Left colon (tissue), 2 donors: ENCODE measurements at regions not wholly inside any gene's neighbourhood (a gene's known extent, or its start where the extent isn't known, plus 50 kb on each side); places are given as distances from the start of the nearest gene placed in this dataset.

Source experiments
- ATAC-seq: fragments of 200-7000 bp; cut with Tn5 transposase; one replicate; pipeline ENCODE4 v1.9.1; 2020; ENCODE audit warnings: mild to moderate bottlenecking, moderate library complexity
- DNase-seq, 2 donors: peaks; one replicate each; pipeline ENCODE4 v3.0.0-alpha.2; 2020
- intact Hi-C, 2 donors: fragments of 100-400 bp; cut with DNase I in 1 of 2; cut with micrococcal nuclease in 1 of 2; formaldehyde crosslinking; loops; one replicate each; pipeline versions ENCODE4 v1.11.2 to v1.14.0; 2022; cut with DNase I, micrococcal nuclease
- donor health status: DM: no; HTN: no; CAD: no.
- donor health status: DM: yes; HTN: yes; CAD: no.

DNA sequence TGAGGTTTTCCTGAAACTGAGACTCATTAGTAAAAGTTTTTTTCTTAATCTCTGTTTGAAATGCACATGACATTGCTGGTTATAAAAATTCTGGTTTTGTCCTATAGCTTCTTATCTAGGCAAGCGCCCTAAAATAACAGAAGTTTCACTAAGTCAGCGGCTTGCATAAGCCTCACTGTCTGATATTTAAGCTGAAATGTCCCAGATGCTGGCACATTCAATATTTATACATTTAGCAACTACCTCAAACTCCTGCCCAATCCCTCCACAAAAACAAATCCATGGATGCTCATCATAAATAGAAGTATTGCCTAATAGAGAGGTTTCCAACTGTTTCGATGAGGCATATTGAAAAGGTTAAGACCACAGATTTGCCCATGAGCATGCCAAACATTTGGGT lies 83.1 kb upstream of the EGR2 start:
- intact Hi-C loops = no loop called here
- ATAC-seq (no peak), DNase-seq (no peak)

DNA sequence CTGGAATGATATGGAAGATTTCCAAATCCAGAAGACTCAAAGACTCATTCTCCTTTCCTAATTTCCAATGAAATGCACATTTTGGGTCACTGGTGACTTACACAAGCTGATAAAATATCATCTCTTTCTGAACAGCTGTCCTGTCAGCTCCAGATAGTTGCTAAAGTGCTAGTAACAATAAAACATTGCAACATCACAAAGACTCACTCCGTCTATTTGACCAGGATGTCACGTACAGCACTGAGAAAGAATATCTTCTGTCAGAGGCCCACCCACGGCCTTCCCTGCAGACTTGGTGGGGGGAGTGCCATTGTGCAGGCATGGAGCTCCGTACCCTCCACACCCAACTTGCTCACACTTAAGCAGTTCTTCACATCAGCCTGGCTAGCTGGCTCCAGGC lies 78.9 kb upstream of the EGR2 start:
- ATAC-seq (no peak), DNase-seq (no peak)
- intact Hi-C loops = no loop called here

DNA sequence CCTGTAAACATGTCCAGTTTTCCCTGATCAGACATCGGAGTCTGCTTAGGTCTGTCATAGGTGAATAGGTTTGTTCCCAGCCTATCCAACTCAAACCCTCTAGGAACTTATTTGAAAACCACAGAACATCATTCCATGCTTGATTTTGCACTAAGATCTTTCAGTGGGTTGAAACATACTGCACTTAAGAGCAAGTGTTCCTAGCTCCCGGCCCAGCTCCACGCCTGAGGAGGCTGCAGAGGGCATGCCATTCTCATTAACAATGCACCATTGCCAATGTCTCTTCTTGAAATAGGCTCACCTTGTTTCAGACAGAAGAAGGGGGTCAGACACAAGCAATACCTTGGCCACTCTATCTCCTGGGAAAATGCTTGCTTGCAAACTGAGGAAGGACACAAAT lies 78.0 kb upstream of the EGR2 start:
- no peak for ATAC-seq
- no peak for DNase-seq
- intact Hi-C loops = no loop called here

DNA sequence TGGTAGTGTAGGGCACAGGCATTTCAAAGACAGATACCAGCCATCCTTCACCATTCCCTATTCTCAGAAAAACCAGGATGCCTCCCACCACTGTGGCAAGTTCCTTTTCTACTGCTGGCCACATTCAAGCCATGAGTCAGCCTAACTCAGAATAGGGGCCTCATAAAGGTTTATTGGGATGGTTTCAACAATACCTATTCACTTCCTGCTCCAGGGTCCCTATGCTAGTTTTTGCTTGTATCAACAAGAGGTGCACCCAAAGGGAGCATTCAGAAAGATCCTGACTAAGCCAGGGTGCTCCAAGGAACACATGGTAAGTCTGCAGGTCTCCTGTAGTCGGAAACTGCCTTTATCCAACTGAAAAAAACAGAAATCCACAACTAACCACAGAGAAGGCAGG lies 76.9 kb upstream of the EGR2 start:
- intact Hi-C loops = no loop called here
- DNase-seq = no peak
- ATAC-seq = no peak

DNA sequence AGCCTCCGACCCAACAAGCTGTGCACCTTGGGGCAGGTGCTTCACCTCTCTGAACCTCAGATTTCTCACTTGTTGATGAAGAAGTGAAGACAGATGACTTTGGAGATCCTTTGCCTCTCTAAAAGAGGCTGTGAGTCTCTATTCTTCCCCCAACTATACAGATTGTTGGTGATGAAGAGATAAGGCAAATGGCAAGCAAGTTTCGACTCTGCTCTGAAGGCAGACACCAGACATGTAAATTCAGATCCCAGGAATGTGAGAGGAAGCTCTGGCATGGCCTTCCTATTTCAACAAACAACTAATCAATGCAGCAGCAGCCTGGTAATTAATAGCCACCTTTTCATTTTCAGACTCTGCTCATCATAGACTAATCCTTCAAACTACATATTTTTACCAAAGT lies 74.2 kb upstream of the EGR2 start:
- intact Hi-C loops = no loop called here
- no peak for ATAC-seq
- DNase-seq = no peak

DNA sequence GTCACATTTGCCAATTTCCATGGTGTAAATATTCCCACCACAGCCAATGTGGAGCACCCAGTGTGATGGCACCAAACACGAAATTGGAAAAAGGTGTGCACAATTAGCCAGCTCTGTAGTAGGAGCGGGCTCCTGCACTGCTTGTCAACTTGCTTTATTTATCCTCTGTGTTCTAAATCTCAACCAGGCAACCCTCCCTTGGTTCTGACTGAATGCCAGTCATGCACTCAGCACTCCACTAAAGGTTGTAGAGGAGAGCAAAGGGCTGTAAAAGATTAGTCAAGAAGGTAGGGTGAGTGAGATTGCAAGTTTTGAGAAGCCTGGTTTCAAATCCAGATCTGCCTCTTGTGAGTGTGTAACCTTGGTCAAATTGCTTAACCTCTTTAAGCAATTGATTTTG lies 71.5 kb upstream of the EGR2 start:
- ATAC-seq (no peak), DNase-seq (no peak)
- intact Hi-C loops = no loop called here

DNA sequence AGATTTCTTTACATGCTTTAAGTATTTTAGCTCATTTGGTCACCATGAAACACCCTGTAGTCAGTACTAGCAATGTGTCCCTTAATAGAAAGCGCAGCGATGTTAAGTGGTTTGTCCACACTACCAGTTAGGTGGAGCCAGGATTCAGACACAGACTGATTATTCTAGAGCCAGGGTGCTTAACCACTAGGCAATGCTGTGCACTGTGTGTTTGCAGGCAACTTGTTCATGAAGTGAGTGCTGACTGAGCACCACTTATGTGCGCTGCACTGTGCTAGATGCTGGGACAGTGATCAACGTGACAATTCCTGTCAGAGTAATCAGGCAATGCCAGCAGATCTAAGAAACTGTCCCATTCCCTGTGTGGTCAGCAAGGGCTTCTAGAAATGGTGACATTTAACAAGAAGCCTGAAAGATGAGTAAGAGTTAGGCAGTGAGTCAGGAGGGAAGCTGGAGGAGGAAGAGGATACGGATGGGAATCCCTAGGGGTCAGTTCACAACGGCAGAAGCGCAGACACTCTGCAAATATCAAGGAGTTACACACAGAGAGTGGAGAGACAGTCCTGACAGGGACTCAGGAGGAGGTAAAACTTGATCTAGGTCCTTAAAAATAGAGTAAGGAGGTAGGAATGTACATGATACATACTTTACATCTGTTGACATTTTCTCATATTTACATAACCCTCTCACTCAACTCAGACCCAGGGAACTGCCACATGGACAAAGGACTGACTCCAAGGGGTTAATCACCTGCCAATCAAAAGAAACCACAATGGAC lies 69.7 kb upstream of the EGR2 start:
- DNase-seq (no peak), ATAC-seq (no peak)
- intact Hi-C loops = no loop called here

DNA sequence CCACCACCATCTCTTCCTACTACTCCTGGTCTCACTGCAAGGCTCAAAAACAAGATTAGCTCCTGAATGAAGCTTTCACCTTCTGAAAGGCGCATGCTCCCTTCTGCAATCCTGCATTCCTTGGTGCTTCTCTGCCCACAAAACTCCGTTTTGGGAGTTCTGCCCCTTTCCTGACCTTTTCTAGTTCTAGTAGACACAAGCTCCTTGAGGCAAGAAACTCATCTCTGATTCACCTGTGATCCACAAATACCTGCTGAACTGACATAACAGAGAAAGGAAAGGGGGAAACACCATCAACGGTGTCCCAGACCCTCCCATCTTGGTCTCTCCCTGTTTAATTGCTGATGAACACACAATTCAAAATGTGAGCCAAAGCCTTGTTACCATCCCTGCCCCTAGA lies 64.0 kb upstream of the EGR2 start:
- DNase-seq (no peak), ATAC-seq (no peak)
- intact Hi-C loops = no loop called here

DNA sequence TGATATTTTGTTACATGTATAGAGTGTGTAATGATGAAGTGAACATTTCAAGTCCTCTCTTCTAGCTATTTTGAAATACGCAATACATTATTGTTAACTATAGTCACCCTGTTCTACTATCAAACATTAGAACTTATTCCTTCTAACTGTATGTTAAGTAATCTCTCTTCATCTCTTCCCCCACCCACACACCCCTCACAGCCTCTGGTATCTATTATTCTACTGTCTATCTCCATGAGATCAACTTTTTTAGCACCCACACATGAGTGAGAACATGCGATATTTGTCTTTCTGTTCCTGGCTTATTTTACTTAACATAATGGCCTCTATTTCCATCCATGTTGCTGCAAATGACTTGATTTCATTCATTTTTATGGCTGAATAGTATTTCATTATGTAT lies 57.7 kb upstream of the EGR2 start:
- intact Hi-C loops = no loop called here
- DNase-seq (no peak), ATAC-seq (no peak)

DNA sequence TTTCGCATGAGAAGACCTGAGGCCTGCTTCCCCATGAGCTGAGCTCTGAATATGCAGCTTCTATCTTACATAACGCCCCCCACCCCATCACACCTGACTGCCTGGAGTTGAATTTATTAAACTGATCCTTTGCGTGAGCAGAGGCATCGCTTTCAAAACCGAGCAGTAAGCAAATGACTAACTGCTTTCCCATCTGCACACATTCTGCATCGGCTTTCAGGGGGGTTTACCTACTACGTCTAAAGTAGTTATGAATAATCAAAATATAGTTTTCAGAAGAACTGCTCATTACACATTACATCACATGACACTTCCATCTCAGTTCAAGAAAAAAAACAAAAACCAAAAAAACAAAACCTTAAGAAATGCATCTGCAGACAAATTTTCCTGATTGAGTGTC lies 54.7 kb upstream of the EGR2 start:
- DNase-seq (no peak), ATAC-seq (no peak)
- intact Hi-C loops = no loop called here

DNA sequence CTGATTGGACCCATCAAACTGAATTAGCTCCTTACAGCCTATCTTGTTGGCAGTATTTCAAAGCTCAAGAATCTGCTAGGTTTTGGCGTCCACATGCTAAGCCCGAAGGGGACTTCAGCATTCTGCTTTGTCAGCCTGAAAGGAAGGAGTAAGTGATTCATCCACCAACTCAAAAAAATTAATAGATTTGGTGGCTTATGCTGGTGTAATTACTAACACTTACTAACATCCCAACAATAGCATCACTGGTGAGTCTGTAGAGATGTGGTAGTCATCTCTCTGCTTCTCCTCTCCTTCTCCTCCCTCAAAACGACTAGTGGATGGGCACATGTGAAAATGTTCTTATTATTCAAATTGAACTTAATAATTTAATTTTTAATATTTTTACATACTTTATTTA lies 53.8 kb upstream of the EGR2 start:
- DNase-seq (no peak), ATAC-seq (no peak)
- intact Hi-C loops = no loop called here

DNA sequence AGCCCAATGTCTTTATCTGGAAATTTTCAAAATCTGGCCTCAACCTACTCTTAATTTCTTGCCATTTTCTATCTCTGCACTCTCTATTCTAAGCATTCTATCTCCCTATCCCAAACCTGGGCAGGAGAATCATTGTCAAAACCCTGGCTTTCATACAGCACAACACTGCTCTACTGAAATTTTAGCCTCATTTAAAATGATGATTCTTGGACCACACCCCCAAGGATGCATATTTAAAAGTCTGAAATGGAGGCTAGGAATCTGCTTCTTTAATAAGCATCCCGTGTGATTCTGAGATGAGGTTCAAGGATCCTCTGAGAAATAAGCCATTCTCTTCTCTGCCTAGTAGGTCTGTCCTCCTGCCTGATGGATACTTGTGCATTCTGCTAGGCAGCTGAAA lies 50.8 kb upstream of the EGR2 start:
- ATAC-seq = no peak
- intact Hi-C loops = no loop called here
- no peak for DNase-seq

DNA sequence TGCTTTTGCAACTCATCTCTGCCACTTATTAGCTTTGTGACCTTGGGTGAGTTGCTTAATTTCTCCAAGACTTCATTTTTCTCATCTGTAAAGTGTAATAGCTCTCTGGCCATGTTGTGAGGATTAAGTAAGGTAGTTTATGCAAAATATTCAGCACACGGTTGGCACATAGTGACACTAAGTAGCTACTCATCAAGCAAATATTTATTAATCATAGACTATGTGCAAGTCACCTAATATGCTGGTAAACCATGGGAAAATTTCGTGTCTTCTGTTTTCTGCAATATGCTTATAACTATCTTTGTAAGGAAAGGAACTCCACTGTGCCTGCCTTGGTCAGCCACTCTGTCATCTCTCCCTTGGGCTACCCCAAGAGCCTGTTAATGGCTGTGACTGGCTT lies 50.3 kb upstream of the EGR2 start:
- no peak for DNase-seq
- intact Hi-C loops = no loop called here
- ATAC-seq = no peak
